ENCODE measurements at regions not wholly inside any gene's neighbourhood (a gene's known extent, or its start where the extent isn't known, plus 50 kb on each side); places are given as distances from the start of the nearest gene placed in this dataset.
"Not testable (repeated sequence)": the region's sequence is repeated elsewhere in the genome, so short reads cannot be mapped to it uniquely, and the experiment has no call there.

DNA sequence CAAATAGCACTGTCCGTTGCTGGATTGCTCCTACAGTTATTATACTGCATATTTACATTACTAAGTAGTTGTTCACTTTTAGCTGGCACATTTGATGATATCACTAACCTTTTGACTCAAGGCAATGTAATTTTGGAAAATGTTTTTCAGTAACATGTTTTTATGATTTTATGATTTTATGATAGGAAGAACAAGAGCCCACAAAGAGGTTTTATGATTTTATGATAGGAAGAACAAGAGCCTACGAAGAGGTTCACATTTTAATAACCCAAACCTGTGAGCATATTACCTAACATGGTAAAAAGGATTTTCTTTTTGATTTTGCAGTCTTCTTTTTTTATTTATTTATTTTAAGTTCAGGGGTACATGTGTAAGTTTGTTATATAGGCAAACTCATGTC is 172.3 kb upstream of the TPM1 start:
- DNase-seq (ENCODE audit: low read depth): no peak
- no peak overlapping the region for H3K4me3 ChIP-seq (ENCODE audit: low read depth, low read length)
- TF ChIP-seq, protein P1, sequence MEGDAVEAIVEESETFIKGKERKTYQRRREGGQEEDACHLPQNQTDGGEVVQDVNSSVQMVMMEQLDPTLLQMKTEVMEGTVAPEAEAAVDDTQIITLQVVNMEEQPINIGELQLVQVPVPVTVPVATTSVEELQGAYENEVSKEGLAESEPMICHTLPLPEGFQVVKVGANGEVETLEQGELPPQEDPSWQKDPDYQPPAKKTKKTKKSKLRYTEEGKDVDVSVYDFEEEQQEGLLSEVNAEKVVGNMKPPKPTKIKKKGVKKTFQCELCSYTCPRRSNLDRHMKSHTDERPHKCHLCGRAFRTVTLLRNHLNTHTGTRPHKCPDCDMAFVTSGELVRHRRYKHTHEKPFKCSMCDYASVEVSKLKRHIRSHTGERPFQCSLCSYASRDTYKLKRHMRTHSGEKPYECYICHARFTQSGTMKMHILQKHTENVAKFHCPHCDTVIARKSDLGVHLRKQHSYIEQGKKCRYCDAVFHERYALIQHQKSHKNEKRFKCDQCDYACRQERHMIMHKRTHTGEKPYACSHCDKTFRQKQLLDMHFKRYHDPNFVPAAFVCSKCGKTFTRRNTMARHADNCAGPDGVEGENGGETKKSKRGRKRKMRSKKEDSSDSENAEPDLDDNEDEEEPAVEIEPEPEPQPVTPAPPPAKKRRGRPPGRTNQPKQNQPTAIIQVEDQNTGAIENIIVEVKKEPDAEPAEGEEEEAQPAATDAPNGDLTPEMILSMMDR (IDR thresholded peaks at IDR 0.05; ENCODE audit: insufficient read depth, low read length, poor library complexity, severe bottlenecking): no peak

DNA sequence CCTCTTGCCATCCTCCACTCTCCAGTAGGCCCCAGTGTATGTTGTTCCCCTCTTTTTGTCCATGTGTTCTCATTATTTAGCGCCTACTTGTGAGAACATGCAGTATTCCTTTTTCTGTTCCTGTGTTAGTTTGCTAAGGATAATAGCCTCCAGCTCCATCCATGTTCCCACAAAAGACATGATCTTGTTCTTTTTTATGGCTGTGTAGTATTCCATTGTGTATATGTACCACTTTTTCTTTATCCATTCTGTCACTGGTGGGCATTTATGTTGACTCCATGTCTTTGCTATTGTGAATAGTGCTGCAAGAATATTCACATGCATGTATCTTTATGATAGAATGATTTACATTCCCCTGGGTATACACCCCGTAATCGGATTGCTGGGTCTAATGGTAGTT is 171.8 kb upstream of the TPM1 start:
- not testable (repeated sequence) for H3K27me3 ChIP-seq (ENCODE audit: control insufficient read depth, insufficient read depth, low read length); DNase-seq (ENCODE audit: low read depth); H3K36me3 ChIP-seq (ENCODE audit: control insufficient read depth, insufficient read depth, low read length); H3K4me3 ChIP-seq (ENCODE audit: low read depth, low read length)

More for the DNA sequence above, 172.3 kb upstream of the TPM1 start:
- Histone ChIP-seq H3K36me3 (ENCODE audit: control insufficient read depth, insufficient read depth, low read length) (no peaks in the 10 kb centered on the region), H3K27me3 (ENCODE audit: control insufficient read depth, insufficient read depth, low read length) (no peaks in the 10 kb centered on the region)

DNA sequence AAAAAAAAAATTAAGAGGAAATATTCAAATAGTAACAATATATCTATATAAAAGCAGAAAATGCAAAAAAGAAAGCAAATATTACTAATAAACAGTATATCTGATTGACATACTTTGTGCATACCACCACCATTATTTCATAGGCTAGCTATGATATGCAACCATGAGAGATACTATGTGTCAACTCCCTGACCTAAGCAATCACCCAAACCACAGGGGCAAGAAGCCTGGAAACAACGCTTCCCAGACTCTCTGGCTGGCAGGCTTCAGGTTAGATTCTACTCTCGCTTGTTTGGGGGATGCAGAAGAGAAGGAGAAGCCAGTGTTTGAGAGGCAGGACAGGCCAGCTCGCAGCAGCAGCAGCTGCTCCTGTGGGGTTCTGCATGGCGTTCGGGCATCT is 169.3 kb upstream of the TPM1 start:
- H3K4me3 ChIP-seq (ENCODE audit: low read depth, low read length): no peak overlapping the region
- TF ChIP-seq, protein P1 (IDR thresholded peaks at IDR 0.05; ENCODE audit: insufficient read depth, low read length, poor library complexity, severe bottlenecking): no peak
- no peak for DNase-seq (ENCODE audit: low read depth)
- H3K27me3 ChIP-seq (ENCODE audit: control insufficient read depth, insufficient read depth, low read length): no peaks in the 10 kb centered on the region
- no peaks in the 10 kb centered on the region for H3K36me3 ChIP-seq (ENCODE audit: control insufficient read depth, insufficient read depth, low read length)

DNA sequence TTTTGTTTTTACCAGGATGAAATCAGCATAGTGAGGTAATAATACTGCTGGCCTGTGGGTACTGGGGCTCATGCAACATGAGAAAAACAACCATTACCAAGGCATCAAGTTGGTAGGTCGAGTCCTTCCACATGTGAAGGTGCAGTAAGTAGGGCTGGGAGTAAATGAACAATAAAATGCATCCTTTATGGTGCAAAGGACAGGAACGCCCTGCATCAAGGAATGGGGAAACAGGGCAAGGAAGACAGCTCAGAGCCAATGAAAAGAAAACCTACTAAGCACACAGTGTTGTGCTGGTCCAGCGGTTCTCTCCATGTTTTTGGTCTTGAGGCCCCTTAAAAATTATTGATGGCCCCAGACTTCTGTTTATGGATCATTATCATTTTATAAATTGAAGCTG is 168.5 kb upstream of the TPM1 start:
- H3K36me3 ChIP-seq (ENCODE audit: control insufficient read depth, insufficient read depth, low read length): no peaks in the 10 kb centered on the region
- TF ChIP-seq, protein P1 (IDR thresholded peaks at IDR 0.05; ENCODE audit: insufficient read depth, low read length, poor library complexity, severe bottlenecking): no peak

DNA sequence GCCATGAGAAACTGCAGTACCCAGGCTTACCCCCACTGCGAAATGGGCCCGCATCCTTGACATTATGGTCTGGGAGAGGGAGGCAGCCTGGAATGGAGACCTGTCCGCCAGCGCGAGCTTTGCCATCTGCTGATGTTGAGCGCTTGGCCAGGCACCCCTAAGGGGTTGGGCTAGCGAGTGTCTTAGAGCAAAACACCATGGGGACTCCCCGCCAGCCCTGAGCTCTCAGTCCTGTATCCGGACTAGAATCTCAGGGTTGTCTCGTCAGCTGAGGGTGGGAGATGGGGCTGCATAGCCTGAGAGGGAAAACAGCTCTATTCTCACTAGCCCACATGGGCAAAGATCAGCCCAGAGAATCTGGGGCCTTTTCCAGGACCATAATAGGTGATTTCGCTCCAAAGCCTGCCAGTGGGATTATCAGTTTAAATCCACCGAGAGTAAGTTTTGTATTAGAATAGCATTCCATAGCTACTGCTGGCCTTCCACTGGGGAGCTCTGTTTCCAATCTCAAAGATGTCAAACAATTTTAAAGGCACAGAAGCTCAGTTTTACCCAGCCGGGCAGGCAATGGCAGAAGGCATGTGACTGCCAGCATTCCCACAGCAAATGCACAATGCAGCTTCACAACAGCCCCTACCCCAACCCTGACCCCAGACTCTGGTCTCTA is 167.5 kb upstream of the TPM1 start:
- no peak for DNase-seq (ENCODE audit: low read depth)
- no peaks in the 10 kb centered on the region for H3K36me3 ChIP-seq (ENCODE audit: control insufficient read depth, insufficient read depth, low read length)

More for the DNA sequence above, 168.5 kb upstream of the TPM1 start:
- Histone ChIP-seq H3K4me3 (ENCODE audit: low read depth, low read length) (no peak overlapping the region), H3K27me3 (ENCODE audit: control insufficient read depth, insufficient read depth, low read length) (no peaks in the 10 kb centered on the region)
- no peak for DNase-seq (ENCODE audit: low read depth)

DNA sequence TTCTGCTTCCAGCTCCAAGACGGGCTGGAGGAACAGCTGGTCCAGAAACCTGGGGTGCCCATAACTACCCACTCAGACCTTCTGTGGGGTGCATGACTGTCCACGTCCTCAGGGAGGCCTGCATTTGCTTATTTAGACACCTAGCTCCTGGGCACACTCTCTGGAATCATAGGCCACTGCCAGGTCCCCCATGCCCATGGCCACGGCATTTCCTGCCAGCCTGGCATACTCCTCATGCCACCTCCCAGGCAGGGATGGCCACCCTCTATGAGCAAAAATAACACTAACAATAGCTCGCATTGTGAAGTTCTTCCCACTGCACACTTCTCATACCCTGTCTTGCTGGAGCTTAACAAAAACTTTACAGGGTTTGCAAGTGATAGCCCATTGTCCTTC is 166.9 kb upstream of the TPM1 start:
- TF ChIP-seq, protein P1 (IDR thresholded peaks at IDR 0.05; ENCODE audit: insufficient read depth, low read length, poor library complexity, severe bottlenecking): no peak

More for the DNA sequence above, 167.5 kb upstream of the TPM1 start:
- TF ChIP-seq, protein P1 (IDR thresholded peaks at IDR 0.05; ENCODE audit: insufficient read depth, low read length, poor library complexity, severe bottlenecking): no peak
- H3K27me3 ChIP-seq (ENCODE audit: control insufficient read depth, insufficient read depth, low read length): no peaks in the 10 kb centered on the region
- H3K4me3 ChIP-seq (ENCODE audit: low read depth, low read length): no peak overlapping the region

More for the DNA sequence above, 166.9 kb upstream of the TPM1 start:
- Histone ChIP-seq H3K36me3 (ENCODE audit: control insufficient read depth, insufficient read depth, low read length) (no peaks in the 10 kb centered on the region), H3K27me3 (ENCODE audit: control insufficient read depth, insufficient read depth, low read length) (no peaks in the 10 kb centered on the region), H3K4me3 (ENCODE audit: low read depth, low read length) (no peak overlapping the region)
- no peak for DNase-seq (ENCODE audit: low read depth)

All from kidney epithelial cell (primary cell).